GM19372 (cell line): ENCODE measurements at regions not wholly inside any gene's neighbourhood (a gene's known extent, or its start where the extent isn't known, plus 50 kb on each side); places are given as distances from the start of the nearest gene placed in this dataset.
"Not testable (repeated sequence)": the region's sequence is repeated elsewhere in the genome, so short reads cannot be mapped to it uniquely, and the experiment has no call there.

Experiments used
- ATAC-seq: cut with Tn5 transposase; IDR thresholded peaks from one replicate; pipeline ENCODE4 v1.9.1; 2021; ENCODE audit warnings: mild to moderate bottlenecking, low read depth, moderate library complexity; ENCODE audit not compliant: unreplicated experiment

DNA sequence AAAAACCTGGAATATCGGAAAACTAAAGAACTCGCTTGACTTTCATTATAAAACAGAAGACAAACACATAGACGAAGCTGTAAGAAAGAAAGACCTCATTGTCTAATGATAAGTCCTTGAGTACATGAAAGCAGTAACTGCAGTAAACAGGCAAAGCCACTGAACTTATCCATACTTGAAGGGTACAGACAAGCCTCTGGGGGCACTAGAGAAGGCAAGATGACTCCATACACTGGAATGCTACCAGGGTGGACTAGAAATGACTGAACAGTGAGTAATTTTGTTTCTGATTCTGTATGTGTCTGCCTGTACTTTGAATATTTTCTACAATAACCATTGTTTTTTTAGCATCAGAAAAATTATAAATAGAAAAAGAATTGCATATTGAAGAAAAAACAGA lies 507.9 kb downstream of the UQCRFS1 start:
- ATAC-seq, result no peak

DNA sequence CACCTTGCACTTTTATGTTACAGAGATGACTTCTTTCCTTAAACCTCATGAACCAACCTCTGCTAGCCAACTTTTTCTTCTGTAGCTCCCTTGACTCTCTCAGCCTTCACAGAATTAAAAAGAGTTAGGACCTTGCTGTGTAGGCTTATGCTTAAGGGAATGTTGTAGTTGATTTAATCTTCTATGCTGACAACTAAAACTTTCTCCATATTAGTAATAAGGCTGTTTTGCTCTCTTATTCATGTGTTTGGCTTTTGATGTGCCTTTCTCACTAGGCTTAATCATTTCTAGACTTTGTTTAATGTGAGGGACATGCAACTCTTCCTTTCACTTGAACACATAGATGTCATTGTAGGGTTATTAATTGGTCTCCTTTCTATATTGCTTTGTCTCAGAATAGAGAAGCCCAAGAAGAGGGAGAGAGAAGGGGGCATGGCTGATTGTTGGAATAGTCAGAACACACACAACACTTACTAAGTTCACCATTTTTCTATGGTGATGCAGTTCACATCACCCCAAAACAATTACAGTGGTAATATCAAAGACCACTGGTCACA lies 509.5 kb downstream of the UQCRFS1 start:
- ATAC-seq, result no peak

DNA sequence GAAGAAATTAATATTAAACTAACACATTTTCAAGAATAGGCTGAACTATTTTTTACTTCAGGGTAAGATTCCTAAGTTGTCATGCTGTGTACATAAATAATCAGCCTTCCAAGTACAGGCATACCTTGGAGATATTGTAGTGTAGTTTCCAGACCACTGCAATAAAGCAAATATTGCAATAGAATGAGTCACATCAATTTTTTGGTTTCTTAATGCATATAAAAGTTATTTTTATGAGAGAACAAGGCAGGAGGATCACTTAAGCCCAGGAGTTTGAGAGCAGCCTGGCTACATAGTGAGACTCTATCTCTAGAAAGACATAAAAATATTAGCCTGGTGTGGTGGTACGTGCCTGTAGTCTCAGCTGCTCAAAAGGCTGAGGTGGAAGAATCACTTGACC lies 511.5 kb downstream of the UQCRFS1 start:
- ATAC-seq, result no peak

DNA sequence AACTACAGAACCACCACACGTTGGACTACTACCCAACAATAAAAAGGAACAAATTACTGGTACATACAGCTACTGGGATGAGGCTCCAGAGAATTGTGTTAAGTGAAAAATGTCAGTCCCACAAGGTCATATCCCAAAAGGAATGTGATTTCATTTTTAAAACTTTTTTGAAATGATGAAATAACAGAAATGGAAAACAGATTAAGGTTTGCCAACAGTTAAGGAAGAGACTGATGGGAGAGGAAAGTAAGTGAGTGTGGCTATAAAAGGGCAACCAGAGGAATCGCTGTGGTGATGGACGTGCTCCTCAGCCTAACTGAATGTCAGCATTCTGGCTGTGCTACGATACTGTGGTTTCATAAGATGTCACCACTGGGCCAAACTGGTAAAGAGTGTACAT lies 512.8 kb downstream of the UQCRFS1 start:
- no peak for ATAC-seq

DNA sequence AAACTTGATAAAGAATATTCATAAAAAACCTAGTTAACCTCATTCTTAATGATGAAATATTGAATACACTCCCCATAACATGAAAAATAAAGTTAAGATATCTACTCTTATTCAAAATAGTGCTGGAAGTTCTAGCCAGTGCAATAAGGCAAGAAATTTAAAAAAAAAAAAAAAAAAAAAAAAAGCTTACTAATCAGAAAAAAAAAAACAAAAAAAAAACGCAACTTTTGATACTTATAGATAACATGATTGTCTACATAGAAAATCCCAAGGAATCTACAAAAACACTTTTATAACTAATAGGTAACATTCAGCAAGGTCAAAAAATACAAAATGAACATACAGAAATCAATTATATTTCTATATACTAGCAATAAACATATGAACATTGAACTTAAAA lies 515.6 kb downstream of the UQCRFS1 start:
- ATAC-seq, result no peak

DNA sequence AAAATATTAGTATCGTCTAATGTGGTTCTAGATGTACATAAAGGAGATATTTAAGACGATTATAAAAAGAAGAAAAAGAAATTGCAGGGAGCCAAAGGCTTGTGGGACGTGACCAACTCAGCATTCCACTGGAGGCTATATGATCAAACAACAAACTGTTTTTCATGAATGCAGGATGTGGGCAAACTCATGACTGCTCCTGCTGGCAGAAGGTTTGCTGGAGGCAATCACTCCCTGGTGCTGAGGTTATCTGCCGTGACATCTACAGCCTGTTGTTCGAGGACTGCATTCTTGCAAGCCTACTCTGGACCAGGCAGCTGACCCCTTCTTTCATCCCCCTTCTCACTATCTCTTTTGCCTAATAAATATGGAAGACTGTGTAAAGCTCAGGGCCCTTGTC lies 518.1 kb downstream of the UQCRFS1 start:
- no peak for ATAC-seq

DNA sequence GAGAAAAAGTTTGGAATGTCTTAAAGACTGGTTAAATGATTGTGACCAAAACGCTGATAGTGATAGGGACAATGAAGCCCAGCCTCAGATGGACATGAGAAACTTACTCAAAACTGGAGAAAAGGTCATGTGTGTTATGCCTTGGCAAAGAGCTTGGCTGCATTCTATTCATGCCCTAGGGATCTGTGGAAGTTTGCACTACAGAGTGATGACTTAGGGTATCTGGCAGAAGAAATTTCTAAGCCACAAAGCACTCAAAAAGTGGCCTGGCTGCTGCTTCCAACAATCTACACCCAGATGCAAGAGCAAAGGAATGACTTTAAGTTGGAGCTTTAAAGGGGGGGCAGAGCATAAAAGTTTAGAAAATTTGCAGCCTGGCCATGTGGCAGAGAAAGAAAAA lies 521.3 kb downstream of the UQCRFS1 start:
- ATAC-seq, result no peak

DNA sequence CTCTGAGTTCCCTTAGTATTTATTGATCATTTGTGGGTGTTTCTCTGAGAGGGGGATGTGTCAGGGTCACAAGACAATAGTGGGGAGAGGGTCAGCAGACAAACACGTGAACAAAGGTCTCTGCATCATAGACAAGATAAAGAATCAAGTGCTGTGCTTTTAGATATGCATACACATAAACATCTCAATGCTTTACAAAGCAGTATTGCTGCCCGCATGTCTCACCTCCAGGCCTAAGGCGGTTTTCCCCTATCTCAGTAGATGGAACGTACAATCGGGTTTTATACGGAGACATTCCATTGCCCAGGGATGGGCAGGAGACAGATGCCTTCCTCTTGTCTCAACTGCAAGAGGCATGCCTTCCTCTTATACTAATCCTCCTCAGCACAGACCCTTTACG lies 523.5 kb downstream of the UQCRFS1 start:
- ATAC-seq, result not testable (repeated sequence)

DNA sequence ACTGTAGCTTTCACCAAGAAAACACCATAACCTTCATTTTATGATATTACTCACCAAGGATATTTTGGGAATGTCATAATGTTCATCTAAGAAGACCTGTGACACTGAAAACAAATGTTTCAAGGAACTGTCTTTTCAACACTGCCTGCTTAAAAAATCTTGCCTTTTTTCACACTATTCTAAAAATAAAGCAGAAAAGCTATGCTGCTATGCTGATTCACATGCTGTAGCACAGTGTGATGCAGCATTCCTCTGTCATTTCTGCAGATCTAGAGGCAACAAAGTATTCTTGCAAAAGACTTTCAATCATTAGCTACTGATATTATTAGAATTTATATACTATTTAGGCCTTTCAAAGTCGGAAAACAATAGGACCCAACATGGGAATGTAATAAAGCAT lies 525.7 kb downstream of the UQCRFS1 start:
- ATAC-seq, result no peak

DNA sequence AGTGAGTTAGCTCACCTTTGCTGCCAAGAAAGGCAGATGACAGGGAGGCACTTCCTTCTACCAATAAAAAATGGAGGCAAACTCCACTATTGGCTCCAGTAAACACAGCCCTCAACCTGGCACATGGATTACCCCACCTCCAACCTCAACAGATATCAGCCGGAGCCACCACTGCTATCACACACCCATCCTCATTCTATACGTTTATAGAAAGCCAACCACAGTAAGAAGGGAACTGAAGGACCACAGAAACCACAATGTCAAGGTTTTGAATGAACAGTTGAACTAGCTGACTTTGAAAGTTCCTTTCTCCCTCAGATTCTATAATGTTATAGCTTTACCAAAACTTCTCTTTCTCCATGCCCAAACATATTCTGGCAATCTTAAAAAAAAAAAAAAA lies 526.2 kb downstream of the UQCRFS1 start:
- ATAC-seq, result no peak

DNA sequence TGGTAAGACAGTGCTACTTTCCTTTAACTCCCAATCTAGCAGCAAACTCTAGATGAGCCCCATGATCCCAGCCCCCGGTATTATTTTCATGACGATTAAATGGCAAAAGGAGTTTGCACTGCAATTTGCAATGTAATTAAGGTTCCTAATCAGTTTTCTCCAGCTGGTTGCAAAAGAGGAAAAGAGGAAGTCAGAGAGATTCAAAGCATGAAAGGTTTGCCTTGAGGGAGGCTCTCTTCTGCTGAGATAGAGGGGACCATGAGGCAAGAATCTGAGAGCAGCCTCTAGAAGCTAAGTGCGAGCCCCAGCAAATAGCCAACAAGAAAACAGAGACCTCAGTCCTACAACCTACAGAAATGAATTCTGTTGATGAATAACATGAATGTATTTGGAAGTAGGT lies 527.1 kb downstream of the UQCRFS1 start:
- ATAC-seq, result no peak

DNA sequence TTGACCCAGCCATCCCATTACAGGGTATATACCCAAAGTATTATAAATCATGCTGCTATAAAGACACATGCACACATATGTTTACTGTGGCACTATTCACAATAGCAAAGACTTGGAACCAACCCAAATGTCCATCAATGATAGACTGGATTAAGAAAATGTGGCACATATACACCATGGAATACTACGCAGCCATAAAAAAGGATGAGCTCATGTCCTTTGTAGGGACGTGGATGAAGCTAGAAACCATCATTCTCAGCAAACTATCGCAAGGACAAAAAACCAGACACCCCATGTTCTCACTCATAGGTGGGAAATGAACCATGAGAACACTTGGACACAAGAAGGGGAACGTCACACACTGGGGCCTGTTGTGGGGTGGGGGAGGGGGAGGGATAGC lies 527.9 kb downstream of the UQCRFS1 start:
- not testable (repeated sequence) for ATAC-seq

DNA sequence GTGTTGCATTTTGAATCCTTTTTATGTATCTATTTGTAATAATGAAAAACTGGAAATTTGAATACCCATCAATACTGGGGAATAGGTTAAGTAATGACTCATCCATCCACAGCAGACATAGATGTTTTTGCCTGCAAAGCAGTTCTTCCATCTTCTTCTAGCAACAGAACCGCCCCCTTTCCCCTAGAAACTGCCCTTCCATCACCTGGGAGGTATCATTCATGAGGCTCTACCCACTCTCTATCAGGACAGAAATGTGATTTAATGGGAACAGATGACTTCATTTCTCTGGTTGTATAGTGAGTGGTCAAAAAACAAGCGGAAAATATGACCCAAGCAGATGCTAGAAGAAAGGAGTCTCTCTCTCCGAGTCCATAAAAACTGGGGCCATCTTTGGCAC lies 532.8 kb downstream of the UQCRFS1 start:
- no peak for ATAC-seq

DNA sequence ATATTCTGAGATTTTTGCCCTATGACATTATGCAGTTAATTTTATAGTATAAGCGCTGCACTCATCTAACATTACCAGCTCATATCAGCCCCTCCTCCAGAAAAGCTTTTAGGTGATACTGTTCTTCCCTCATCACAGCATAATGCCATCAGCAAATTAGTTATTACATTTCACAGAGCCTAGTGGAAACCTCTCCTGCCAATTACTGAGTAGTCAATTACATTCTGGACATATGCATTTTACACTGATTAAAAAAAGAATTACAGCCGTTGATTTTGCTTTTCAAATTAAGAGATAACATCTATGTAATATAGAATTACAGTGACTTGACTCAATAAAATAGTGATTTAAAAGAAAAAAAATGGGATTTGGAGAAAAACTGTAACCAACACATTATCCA lies 542.1 kb downstream of the UQCRFS1 start:
- ATAC-seq, result no peak

DNA sequence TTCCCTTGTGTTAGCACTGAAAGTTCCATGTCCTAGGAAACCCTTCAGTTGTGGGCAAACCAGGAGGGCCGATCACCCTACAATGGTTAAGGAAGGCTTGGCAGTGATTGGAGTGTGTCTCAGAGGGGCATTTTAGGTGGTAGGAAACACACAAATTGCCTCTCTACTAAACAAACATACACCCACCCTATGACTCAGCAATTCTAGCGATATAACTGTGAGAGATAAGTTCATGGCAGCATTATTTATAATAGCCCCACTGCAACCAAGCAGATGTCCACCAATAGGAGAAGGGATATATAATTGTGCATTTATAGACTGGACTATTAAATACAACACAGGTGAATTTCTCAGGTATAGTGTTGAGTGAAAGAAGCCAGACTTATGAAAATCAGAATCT lies 543.1 kb downstream of the UQCRFS1 start:
- ATAC-seq, result no peak

DNA sequence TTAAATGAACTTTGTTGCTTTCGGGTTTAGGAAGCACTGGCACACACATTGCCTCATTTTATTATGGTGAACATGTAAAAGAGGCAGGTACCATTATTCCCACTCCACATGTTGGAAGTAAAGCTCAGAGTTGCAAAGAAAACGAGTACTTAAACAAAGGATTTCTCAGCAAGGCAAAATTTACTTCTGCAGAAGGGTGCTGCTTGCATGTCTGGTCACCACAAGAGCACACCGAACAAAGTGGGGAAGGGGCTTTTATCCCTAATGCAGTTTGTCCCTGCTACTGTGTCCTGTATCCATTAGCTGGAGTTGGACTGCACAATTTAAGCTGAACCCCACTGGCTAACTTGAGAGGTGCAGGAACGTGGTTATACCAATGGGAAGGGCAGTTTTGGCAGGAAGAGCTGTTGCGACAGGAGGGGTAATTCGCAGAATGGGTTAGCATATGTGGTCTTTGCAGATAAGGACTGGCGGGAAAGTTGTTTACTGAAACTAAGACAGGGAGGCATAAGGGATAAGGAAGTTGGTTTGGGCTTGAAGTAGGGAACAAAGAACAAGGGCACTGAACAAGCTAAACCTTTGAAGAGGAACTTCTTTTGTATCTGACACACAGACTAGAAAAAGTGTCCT lies 545.5 kb downstream of the UQCRFS1 start:
- no peak for ATAC-seq

DNA sequence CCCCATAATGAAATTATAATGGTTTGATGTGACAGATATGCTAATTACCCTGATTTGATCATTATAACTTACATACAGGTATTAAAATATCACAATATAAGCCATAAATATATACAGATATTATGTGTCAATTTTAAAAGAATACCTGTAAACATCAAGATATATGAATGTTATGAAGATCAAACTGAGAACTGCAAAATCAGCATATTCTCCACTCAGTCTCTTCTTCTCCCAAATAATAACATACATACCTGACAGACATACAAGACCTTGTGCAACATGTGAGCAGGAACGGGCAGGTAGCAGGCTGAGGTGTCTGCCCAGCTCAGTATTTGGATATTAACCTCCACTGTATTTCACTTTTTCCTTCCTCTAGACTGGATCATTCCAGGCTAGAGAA lies 547.2 kb downstream of the UQCRFS1 start:
- ATAC-seq, result no peak

DNA sequence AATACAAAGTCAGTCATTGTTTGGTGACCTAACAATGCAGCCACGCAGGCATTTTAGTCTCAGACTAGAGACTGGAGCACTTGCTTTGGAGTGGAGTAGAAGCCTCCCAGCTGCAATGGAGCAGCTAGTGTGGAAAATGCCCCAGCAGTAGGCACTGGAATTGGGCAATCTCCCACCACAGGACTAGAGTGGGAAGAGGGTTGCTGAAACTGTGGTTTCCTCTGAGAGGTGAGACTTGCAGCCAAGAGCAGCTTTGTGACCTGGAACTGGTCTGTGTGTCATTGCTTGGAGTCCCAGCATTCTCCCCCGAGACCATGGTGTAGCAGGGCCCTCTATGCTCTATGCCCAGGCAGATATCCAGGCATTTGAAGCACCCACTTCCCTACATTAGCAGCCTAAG lies 556.3 kb downstream of the UQCRFS1 start:
- no peak for ATAC-seq

DNA sequence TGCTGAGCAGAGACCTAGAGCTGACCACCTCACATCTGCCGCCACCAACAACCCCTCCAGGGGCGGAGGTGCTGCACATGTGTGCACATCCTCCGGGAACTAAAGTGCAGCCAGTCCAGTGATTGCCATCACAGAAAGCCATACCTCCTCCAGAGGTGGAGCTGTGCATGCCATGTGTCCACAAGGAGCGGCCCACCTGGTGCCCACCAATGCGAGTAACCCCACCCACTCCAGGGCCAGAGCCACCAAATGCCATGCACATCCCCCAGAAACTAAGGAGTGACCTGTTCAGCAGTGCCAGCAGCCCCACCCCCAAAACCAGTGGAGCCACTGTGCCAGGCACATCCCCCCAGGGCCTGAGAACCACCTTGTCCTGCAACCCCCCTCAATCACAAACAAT lies 557.9 kb downstream of the UQCRFS1 start:
- ATAC-seq, result no peak

DNA sequence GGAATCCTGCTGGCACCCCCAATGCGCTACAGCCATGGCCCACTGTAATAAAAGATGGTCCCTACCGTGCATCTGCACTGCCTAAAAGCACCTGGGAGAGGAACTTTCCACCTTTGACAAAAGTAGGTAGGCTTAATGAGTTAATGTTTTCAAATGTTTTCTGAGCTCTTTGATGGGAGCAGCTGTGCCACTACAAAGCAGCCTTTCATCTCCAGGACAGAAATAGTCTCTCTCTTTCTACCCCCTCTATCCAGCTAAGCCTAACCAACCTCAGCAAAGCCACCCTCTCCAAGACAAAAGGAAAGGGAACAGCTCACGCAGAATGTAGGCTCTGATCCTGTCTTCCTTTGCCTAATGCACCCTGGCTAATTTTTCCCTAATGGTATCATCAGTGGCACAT lies 560.2 kb downstream of the UQCRFS1 start:
- no peak for ATAC-seq

DNA sequence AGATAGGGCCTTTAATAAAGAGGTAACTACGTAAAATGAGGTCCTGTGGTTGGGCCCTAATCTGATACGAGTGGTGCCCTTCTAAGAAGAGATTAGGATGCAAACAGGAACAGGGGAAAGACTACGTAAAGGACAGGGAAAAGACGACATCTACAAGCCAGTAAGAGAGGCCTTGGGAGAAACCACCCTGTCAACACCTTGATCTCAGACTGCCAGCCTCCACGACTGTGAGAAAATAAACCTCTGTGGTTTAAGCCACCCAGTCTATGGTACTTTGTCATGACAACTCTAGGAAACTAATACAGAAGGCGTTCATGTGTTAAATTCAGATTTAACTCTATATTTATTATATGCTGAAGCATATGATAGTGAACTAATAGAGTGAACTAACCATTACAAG lies 566.3 kb downstream of the UQCRFS1 start:
- ATAC-seq, result no peak

DNA sequence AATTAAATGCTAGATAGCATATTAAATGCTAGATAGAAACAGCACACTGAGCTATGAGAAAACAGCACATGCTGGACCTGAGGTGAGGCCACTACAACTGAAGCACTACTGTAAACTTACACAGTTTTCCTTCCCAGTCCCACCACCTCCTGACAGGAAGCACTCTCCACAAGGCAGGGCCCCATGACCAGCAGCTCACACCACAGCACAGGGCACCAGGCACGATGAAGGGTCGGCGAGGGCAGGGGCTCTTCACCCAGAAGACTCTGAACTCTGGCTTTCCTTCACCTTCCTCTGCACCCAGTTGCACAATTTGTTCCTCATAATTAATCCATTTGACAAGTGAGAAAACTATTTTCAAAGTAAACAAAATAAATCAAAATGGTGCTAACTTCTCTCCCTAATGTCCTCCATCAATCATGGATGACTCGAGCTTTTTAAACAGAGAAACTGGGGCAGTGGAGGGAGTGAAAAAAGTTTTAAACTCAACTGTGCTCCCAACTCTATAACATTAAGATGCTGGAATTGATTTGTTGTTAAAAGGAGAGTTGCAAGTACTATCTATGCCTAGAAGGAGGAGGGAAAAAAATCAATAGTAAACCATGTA lies 568.7 kb downstream of the UQCRFS1 start:
- no peak for ATAC-seq
